GM21367 (cell line): ENCODE measurements at regions not wholly inside any gene's neighbourhood (a gene's known extent, or its start where the extent isn't known, plus 50 kb on each side); places are given as distances from the start of the nearest gene placed in this dataset.
"Not testable (repeated sequence)": the region's sequence is repeated elsewhere in the genome, so short reads cannot be mapped to it uniquely, and the experiment has no call there.

Source experiments
- ATAC-seq: cut with Tn5 transposase; IDR thresholded peaks from one replicate; pipeline ENCODE4 v1.9.1; 2021; ENCODE audit not compliant: unreplicated experiment

DNA sequence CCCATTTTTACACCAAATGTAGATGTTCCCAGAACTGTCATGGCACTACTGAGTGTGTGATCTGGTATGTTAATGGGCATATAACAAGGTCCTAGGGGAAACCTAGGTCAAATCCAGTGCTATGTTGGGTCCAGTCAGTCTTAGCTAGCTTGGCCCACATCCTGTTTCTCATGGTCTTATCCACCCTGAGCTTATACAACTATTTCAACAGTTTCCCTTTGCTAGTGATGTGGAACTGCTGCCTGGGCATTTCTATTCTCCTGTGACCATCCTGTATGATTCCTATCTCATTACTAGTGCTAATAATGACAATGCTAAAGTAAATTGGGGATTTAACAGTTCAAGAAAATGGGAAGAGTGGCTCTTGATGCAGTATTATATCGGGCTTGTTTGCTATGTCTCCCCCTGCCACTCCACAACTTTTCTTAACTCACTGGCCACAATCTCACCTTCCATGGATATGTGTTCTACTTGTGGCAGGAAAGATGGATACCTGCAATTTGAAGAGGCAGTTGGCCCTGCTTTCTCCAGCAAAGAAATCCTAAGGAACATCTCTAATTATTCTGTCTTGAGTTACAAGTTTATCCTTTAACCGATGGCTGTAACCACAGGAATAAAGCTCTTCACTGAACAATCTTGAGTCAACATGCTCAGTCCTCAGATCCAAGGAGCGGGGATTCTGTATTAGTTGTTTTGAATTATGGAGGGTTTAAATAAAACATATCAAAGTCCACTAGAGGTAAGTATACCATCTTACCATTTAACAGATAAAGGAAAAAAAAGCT is 707.8 kb downstream of the XPNPEP1 start:
- ATAC-seq: no peak

DNA sequence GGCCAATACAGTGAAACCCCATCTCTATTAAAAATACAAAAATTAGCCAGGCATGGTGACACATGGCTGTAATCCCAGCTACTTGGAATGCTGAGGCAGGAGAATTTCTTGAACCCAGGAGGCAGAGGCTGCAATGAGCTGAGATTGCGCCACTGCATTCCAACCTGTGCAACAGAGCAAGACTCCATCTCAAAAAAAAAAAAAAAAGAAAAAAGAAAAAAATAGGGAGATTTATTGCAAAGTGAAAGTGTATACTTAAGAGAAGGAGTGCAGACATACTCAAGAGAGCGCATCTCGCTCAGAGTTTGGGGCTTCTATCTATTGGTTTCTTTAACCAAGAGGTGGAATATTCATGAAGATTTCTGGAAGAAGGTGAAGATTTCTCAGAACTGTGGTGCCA is 708.4 kb downstream of the XPNPEP1 start:
- not testable (repeated sequence) for ATAC-seq

- ATAC-seq: no peak
Measured at GRCh38 chr10:109207361-109207760, 716.0 kb downstream of the XPNPEP1 start.

GRCh38 chr10:109205929-109206585 is 717.3 kb downstream of the XPNPEP1 start:
- ATAC-seq: no peak

- ATAC-seq: no peak
Measured at GRCh38 chr10:109203646-109204353, 719.5 kb downstream of the XPNPEP1 start.

DNA sequence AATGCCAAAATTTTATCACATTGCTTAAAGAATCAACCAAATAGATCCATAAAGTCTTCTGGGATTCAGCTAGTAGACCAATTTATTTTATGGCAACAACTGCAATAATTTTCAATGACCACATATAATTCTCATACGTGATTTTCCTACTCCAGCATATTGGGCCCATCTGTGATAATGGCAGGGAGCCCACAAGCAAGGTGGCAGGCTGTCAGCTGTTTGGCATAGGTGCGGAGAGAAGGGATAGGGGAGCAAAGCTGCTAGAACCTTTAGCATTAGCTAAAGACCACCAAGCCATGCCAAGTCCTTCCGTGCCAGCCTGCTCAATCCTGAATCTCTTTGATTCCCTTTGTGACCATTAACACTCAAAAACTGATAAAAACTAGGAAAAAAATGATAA is 721.2 kb downstream of the XPNPEP1 start:
- no peak for ATAC-seq

DNA sequence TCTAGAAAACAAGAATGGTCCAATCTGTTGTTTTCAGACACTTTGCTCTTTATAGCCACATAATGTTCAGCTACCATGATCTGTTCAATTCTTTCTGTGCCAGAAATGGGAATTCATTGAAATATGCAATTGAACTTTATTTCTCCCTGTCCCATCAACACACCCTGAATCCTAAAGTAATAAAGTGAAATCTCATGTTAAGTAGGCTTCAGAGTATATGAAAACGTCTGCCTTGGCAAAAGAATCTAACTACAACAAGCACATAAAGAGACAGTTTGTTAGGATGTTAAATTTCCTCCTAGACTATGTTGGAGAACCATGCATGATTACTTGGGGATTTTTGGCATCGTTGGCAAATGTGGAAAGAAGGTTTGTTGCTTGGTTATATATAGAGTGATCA is 722.7 kb downstream of the XPNPEP1 start:
- ATAC-seq: no peak

DNA sequence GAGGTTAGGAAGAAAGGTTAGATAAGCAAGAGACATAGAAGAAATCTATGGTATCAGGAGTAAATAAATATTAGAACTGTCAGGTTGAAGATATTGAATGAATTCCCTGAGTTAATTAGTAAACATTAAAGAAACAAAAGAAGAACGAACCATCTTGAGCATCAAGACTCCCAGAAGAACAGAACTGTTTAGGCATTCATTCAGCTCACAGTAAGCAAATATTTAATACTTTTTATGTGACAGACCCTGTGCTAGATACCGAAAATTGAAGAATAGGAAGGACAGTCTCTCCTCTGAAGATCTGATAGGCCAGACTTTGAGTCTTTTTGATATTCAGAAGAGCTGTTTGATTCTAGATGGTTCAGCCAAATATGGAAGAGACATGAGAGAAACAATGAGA is 731.5 kb downstream of the XPNPEP1 start:
- no peak for ATAC-seq

GRCh38 chr10:109191341-109191740 is 732.0 kb downstream of the XPNPEP1 start:
- no peak for ATAC-seq

DNA sequence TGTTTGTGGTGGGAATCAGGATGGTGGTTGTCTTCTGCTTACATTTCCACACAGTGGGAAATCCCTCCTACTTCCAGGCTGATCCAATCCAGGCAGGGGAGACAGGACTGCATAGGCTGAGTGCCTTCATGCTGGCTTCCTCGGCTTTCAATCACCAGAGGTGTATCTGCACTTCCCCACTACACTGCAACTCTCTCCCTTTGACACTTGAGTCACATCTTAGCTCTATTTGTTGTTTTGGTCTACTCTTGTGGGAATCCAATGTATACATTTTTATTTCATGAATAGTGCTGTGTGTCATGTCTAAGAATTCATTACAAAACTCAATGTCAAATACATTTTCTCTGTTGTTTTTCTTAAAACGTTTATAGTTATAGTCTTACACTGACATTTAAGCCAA is 735.6 kb downstream of the XPNPEP1 start:
- ATAC-seq: no peak

- no peak for ATAC-seq
Measured at GRCh38 chr10:109183366-109183765, 739.9 kb downstream of the XPNPEP1 start.

DNA sequence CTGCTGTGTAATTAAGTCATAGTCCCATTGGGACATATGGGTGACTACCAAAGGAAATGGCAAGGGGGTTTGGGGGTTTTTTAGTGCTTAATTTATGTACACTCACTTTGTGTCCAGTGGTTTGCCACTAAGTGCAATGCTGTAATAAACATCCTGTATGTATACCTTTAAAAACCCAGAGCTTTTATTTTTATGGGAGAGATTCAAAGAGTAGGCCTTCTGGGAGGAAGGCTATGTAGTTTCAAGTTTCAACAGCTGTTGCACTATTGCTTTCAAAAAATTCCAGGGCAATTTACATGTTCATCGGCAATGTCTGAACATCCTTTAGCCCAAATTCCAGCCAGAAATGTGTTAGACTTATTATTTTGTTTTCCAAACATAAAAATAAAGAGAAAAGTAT is 744.7 kb downstream of the XPNPEP1 start:
- no peak for ATAC-seq

GRCh38 chr10:109174526-109174925 is 748.8 kb downstream of the XPNPEP1 start:
- ATAC-seq: no peak

GRCh38 chr10:109173937-109174336 is 749.4 kb downstream of the XPNPEP1 start:
- no peak for ATAC-seq

- ATAC-seq: no peak
Measured at GRCh38 chr10:109173121-109173520, 750.2 kb downstream of the XPNPEP1 start.

DNA sequence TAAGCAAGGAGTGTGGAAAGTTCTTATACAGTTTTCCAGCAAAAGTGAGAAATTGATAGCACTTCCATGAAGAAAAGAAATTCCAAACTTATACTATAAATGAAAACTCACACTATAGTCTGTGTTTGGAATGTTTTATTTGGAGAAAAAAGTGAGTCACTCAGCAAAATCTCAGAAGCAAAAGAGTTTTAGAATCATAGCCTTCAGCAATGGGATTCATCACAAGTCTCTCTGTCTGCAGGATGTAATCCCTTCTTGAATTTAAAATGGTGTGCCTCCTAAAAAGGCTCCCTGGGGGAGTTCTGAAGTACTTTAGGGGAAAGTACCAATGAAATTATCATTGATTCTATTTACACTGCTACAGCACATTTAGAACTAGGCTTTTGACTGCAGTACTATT is 756.4 kb downstream of the XPNPEP1 start:
- ATAC-seq: no peak

DNA sequence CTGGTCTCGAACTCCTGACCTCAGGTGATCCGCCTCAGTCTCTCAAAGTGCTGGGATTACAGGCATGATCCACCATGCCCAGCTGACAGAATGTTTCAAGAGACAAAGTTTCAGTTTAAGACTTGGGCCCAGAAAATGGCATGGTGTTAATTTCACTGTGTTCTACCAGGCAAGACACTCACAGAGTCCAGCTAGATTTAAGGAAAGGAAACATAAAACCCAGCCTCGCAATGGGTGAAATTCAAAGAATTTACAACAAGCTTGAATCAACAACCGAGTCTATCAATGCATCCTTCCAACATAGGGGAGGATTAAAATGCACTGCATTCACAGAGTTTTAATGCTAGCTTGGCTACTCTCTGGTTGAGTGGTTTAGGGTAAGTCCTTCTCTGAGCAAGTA is 764.0 kb downstream of the XPNPEP1 start:
- no peak for ATAC-seq

DNA sequence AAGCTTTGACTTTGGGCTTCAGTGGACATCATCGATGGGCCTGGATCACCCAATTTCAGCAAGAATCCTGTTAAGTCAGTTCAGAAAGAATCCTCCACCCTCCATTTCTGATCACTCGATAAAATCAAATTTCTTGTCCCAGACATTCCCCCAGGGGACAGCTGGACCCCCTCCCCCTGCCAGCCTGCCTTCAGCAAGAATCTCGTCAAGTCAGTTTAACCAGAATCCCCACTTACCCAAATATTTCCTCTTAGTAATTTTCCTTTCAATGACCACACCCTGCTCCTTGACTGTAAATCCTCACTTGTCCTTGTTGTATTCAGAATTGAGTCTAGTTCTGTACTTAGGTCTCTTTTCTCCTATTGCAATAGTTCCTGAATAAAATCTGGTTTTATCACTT is 766.9 kb downstream of the XPNPEP1 start:
- ATAC-seq: no peak

GRCh38 chr10:109149666-109150350 is 773.5 kb downstream of the XPNPEP1 start:
- ATAC-seq: no peak

GRCh38 chr10:109127363-109127762 is 795.9 kb downstream of the XPNPEP1 start:
- ATAC-seq: no peak

GRCh38 chr10:109126541-109126940 is 796.8 kb downstream of the XPNPEP1 start:
- no peak for ATAC-seq
